ENCODE measurements at regions not wholly inside any gene's neighbourhood (a gene's known extent, or its start where the extent isn't known, plus 50 kb on each side); places are given as distances from the start of the nearest gene placed in this dataset.

DNA sequence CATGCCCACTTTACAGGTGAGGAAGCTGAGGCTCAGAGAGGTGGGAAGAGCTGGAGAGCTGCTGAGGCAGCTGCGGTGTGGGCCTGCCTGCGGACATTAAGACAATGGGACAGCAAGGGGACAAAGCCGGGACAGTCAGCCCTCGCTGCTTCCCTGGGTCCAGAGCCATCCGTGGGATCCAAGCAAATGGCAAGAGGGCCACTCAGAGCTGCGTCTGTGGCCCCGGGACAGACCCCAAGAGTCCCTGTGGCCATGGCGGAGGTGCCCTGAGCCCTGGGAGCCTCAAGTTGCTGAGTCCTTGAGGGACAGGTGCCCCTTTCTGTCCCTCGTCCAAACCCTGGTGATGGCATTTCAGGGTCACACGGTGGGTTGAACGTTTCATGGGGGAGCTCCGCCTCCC is 191.9 kb downstream of the OLFM1 start:
- TF ChIP-seq, protein P1, sequence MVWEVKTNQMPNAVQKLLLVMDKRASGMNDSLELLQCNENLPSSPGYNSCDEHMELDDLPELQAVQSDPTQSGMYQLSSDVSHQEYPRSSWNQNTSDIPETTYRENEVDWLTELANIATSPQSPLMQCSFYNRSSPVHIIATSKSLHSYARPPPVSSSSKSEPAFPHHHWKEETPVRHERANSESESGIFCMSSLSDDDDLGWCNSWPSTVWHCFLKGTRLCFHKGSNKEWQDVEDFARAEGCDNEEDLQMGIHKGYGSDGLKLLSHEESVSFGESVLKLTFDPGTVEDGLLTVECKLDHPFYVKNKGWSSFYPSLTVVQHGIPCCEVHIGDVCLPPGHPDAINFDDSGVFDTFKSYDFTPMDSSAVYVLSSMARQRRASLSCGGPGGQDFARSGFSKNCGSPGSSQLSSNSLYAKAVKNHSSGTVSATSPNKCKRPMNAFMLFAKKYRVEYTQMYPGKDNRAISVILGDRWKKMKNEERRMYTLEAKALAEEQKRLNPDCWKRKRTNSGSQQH (CRISPR knock-in tag; IDR thresholded peaks at IDR 0.05), result no peak
- TF ChIP-seq POLR2A (conservative IDR thresholded peaks at IDR 0.05) (no peak), TBL1XR1 (IDR thresholded peaks at IDR 0.05; ENCODE audit: low read length in 2 of 2) (no peak), MAZ (CRISPR knock-in tag; conservative IDR thresholded peaks at IDR 0.05 in 1 of 2, IDR thresholded peaks at IDR 0.05 in 1 of 2) (no peak), SRSF7 (optimal IDR thresholded peaks at IDR 0.05; ENCODE audit: low read depth, low read length) (no peak), CHD1 (IDR thresholded peaks at IDR 0.05; ENCODE audit: low read length) (no peak), FOXM1 (IDR thresholded peaks at IDR 0.05; ENCODE audit: low read depth) (no peak), FOXM1 (CRISPR knock-in tag; IDR thresholded peaks at IDR 0.05; ENCODE audit: low read depth) (no peak)
- TF ChIP-seq, protein P2, sequence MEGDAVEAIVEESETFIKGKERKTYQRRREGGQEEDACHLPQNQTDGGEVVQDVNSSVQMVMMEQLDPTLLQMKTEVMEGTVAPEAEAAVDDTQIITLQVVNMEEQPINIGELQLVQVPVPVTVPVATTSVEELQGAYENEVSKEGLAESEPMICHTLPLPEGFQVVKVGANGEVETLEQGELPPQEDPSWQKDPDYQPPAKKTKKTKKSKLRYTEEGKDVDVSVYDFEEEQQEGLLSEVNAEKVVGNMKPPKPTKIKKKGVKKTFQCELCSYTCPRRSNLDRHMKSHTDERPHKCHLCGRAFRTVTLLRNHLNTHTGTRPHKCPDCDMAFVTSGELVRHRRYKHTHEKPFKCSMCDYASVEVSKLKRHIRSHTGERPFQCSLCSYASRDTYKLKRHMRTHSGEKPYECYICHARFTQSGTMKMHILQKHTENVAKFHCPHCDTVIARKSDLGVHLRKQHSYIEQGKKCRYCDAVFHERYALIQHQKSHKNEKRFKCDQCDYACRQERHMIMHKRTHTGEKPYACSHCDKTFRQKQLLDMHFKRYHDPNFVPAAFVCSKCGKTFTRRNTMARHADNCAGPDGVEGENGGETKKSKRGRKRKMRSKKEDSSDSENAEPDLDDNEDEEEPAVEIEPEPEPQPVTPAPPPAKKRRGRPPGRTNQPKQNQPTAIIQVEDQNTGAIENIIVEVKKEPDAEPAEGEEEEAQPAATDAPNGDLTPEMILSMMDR (IDR thresholded peaks at IDR 0.05 in 2 of 3, conservative IDR thresholded peaks at IDR 0.05 in 1 of 3; ENCODE audit: insufficient read depth in 2 of 3, low read depth in 1 of 3, low read length in 3 of 3), result no peak
- TF ChIP-seq, protein P3, sequence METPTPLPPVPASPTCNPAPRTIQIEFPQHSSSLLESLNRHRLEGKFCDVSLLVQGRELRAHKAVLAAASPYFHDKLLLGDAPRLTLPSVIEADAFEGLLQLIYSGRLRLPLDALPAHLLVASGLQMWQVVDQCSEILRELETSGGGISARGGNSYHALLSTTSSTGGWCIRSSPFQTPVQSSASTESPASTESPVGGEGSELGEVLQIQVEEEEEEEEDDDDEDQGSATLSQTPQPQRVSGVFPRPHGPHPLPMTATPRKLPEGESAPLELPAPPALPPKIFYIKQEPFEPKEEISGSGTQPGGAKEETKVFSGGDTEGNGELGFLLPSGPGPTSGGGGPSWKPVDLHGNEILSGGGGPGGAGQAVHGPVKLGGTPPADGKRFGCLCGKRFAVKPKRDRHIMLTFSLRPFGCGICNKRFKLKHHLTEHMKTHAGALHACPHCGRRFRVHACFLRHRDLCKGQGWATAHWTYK (CRISPR knock-in tag; IDR thresholded peaks at IDR 0.05), result no peak
- TF ChIP-seq, protein P4, sequence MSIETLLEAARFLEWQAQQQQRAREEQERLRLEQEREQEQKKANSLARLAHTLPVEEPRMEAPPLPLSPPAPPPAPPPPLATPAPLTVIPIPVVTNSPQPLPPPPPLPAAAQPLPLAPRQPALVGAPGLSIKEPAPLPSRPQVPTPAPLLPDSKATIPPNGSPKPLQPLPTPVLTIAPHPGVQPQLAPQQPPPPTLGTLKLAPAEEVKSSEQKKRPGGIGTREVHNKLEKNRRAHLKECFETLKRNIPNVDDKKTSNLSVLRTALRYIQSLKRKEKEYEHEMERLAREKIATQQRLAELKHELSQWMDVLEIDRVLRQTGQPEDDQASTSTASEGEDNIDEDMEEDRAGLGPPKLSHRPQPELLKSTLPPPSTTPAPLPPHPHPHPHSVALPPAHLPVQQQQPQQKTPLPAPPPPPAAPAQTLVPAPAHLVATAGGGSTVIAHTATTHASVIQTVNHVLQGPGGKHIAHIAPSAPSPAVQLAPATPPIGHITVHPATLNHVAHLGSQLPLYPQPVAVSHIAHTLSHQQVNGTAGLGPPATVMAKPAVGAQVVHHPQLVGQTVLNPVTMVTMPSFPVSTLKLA (conservative IDR thresholded peaks at IDR 0.05), result no peak
- TF ChIP-seq, protein P5, sequence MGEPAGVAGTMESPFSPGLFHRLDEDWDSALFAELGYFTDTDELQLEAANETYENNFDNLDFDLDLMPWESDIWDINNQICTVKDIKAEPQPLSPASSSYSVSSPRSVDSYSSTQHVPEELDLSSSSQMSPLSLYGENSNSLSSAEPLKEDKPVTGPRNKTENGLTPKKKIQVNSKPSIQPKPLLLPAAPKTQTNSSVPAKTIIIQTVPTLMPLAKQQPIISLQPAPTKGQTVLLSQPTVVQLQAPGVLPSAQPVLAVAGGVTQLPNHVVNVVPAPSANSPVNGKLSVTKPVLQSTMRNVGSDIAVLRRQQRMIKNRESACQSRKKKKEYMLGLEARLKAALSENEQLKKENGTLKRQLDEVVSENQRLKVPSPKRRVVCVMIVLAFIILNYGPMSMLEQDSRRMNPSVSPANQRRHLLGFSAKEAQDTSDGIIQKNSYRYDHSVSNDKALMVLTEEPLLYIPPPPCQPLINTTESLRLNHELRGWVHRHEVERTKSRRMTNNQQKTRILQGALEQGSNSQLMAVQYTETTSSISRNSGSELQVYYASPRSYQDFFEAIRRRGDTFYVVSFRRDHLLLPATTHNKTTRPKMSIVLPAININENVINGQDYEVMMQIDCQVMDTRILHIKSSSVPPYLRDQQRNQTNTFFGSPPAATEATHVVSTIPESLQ (CRISPR knock-in tag; IDR thresholded peaks at IDR 0.05), result no peak

Measured in K562 (cell line).